OCI-LY3 (cell line): ENCODE measurements at regions not wholly inside any gene's neighbourhood (a gene's known extent, or its start where the extent isn't known, plus 50 kb on each side); places are given as distances from the start of the nearest gene placed in this dataset.

Experiments
- H2AFZ ChIP-seq: fragments of 200-600, 300-600 bp; shearing (Covaris generic); 2 replicates; pipeline ENCODE4 v1.6.0; 2014; ENCODE audit warnings: antibody characterized with exemption, low read depth, low read length
- H3K27ac ChIP-seq: fragments of 200-600, 300-600 bp; sonication (generic); 2 replicates; pipeline ENCODE4 v1.5.1; 2014; ENCODE audit warnings: mild to moderate bottlenecking, low read length, moderate library complexity, mixed read lengths
- H3K27me3 ChIP-seq: fragments of 200-600, 300-600 bp; sonication (generic); 2 replicates; pipeline ENCODE4 v1.6.1; 2014; ENCODE audit warnings: low read depth, low read length, mixed read lengths
- H3K36me3 ChIP-seq: fragments of 200-600, 300-600 bp; sonication (generic); replicated peaks from 2 replicates; pipeline ENCODE3; 2014; ENCODE audit warnings: low read depth, low read length, mixed read lengths
- H3K4me1 ChIP-seq: fragments of 300-600, 200-600 bp; sonication (generic); 2 replicates; pipeline ENCODE4 v1.6.1; 2014; ENCODE audit warnings: low read length, mixed read lengths
- H3K4me2 ChIP-seq: fragments of 200-600, 300-600 bp; sonication (generic); 2 replicates; pipeline ENCODE4 v1.6.1; 2014; ENCODE audit warnings: low read length, mixed read lengths
- H3K4me3 ChIP-seq: fragments of 300-600, 200-600 bp; sonication (generic); 2 replicates; pipeline ENCODE4 v1.5.1; 2014; ENCODE audit warnings: antibody characterized with exemption, mild to moderate bottlenecking, low read length, moderate library complexity
- H3K79me2 ChIP-seq: fragments of 300-600, 200-600 bp; shearing (Covaris generic); 2 replicates; pipeline ENCODE4 v1.6.1; 2014; ENCODE audit warnings: mild to moderate bottlenecking, low read length, mixed read lengths
- H3K9ac ChIP-seq: fragments of 300-600, 200-600 bp; shearing (Covaris generic); 2 replicates; pipeline ENCODE4 v1.6.0; 2014; ENCODE audit warnings: mild to moderate bottlenecking, low read length, moderate library complexity
- H3K9me3 ChIP-seq: fragments of 200-600, 300-600 bp; shearing (Covaris generic); 2 replicates; pipeline ENCODE4 v1.6.1; 2014; ENCODE audit warnings: low read length, mixed read lengths; ENCODE audit not compliant: insufficient read depth
- H4K20me1 ChIP-seq: fragments of 200-600, 300-600 bp; sonication (generic); 2 replicates; pipeline ENCODE4 v1.6.1; 2016; ENCODE audit warnings: low read length, mixed read lengths; ENCODE audit not compliant: insufficient read depth
- CTCF ChIP-seq: fragments of 200-600, 300-600 bp; sonication (generic); IDR thresholded peaks from 2 replicates; pipeline ENCODE4 v1.5.1; 2014; ENCODE audit warnings: antibody characterized with exemption, low read length, low read depth
- EZH2phosphoT487 ChIP-seq: fragments of 200-600 bp; shearing (Covaris generic); IDR thresholded peaks from 2 replicates; pipeline ENCODE4 v1.6.1; 2018; ENCODE audit warnings: antibody characterized with exemption, mixed run types, low read depth

- H2AFZ ChIP-seq, result no peak overlapping the region
- no peaks in the 10 kb centered on the region for H3K9me3 ChIP-seq
- TF ChIP-seq CTCF (no peak), EZH2phosphoT487 (no peak)
- no peaks in the 10 kb centered on the region for H3K27me3 ChIP-seq
- no peak overlapping the region for H3K4me3 ChIP-seq
- H4K20me1 ChIP-seq, result no peaks in the 10 kb centered on the region
- H3K79me2 ChIP-seq, result no peaks in the 10 kb centered on the region
- H3K4me1 ChIP-seq, result no peaks in the 10 kb centered on the region
- no peaks in the 10 kb centered on the region for H3K36me3 ChIP-seq
- H3K9ac ChIP-seq, result no peak overlapping the region
- H3K4me2 ChIP-seq, result no peak overlapping the region
- no peak overlapping the region for H3K27ac ChIP-seq
These were observed 975.1 kb downstream of the BCL11B start for GRCh38 chr14:98296895-98297294.

GRCh38 chr14:98297567-98297966 is 974.4 kb downstream of the BCL11B start:
- Histone ChIP-seq H3K4me2 (no peak overlapping the region), H3K36me3 (no peaks in the 10 kb centered on the region), H3K4me3 (no peak overlapping the region), H3K27me3 (no peaks in the 10 kb centered on the region), H3K27ac (no peak overlapping the region), H3K4me1 (no peaks in the 10 kb centered on the region), H3K9me3 (no peaks in the 10 kb centered on the region), H3K79me2 (no peaks in the 10 kb centered on the region), H4K20me1 (no peaks in the 10 kb centered on the region), H3K9ac (no peak overlapping the region), H2AFZ (no peak overlapping the region)
- TF ChIP-seq CTCF (no peak), EZH2phosphoT487 (no peak)

- no peak overlapping the region for H3K4me2 ChIP-seq
These were observed 973.3 kb downstream of the BCL11B start for GRCh38 chr14:98298481-98299244.

GRCh38 chr14:98301681-98302080 is 970.3 kb downstream of the BCL11B start:
- no peak overlapping the region for H3K9ac ChIP-seq
- H4K20me1 ChIP-seq, result no peaks in the 10 kb centered on the region
- no peaks in the 10 kb centered on the region; the same call in 1 of the 2 replicates for H3K4me1 ChIP-seq
- H3K27me3 ChIP-seq, result no peaks in the 10 kb centered on the region
- no peak overlapping the region for H3K4me3 ChIP-seq
- H3K79me2 ChIP-seq, result no peaks in the 10 kb centered on the region
- H3K4me2 ChIP-seq, result no peak overlapping the region
- H3K27ac ChIP-seq, result no peak overlapping the region
- H2AFZ ChIP-seq, result peak overlapping the region; percentile 3; the same call in 1 of the 2 replicates
- 0 out of 2 replicates have a peak, but pooled peaks cover 3% of the 10 kb centered on the region for H3K9me3 ChIP-seq
- no peak for TF ChIP-seq CTCF
- TF ChIP-seq EZH2phosphoT487, result no peak
- H3K36me3 ChIP-seq, result peaks cover 4% of the 10 kb centered on the region

More at GRCh38 chr14:98298481-98299244, 973.3 kb downstream of the BCL11B start:
- peak overlapping the region; percentile 26; the same call in 1 of the 2 replicates for H2AFZ ChIP-seq
- no peak overlapping the region for H3K9ac ChIP-seq
- no peaks in the 10 kb centered on the region for H3K36me3 ChIP-seq
- H3K79me2 ChIP-seq, result no peaks in the 10 kb centered on the region
- no peak for TF ChIP-seq CTCF
- TF ChIP-seq EZH2phosphoT487, result no peak
- H3K27me3 ChIP-seq, result no peaks in the 10 kb centered on the region
- no peak overlapping the region for H3K4me3 ChIP-seq
- H3K9me3 ChIP-seq, result no peaks in the 10 kb centered on the region
- H4K20me1 ChIP-seq, result no peaks in the 10 kb centered on the region
- H3K27ac ChIP-seq, result no peak overlapping the region
- no peaks in the 10 kb centered on the region for H3K4me1 ChIP-seq
